Esophagus squamous epithelium (tissue), 5 donors: ENCODE measurements at regions not wholly inside any gene's neighbourhood (a gene's known extent, or its start where the extent isn't known, plus 50 kb on each side); places are given as distances from the start of the nearest gene placed in this dataset.
A peak's percentile ranks its signal among the peaks of the same experiment; 100 is the strongest.

Source experiments
- DNase-seq: peaks from one replicate; lab custom pipeline; 2025; lab: John Stamatoyannopoulos, UW
- H3K27ac ChIP-seq, 4 donors: fragments of 200-600 bp; sonication (generic); one replicate each; pipeline ENCODE4 v1.5.1; 2016 to 2019; ENCODE audit warnings: mild to moderate bottlenecking in 1 of 4
- H3K27me3 ChIP-seq, 4 donors: fragments of 200-600 bp; sonication (generic); 1 replicate in 3 of 4; 2 replicates in 1 of 4; pipeline versions ENCODE4 v1.5.1 to v1.6.0; 2017 to 2021; ENCODE audit warnings: antibody characterized with exemption in 1 of 4
- H3K36me3 ChIP-seq, 3 donors: fragments of 200-600 bp; sonication (generic); one replicate each; pipeline ENCODE4 v1.5.1; 2016 to 2019
- H3K4me1 ChIP-seq, 3 donors: fragments of 200-600 bp; sonication (generic); one replicate each; pipeline ENCODE4 v1.5.1; 2017 to 2019
- H3K4me3 ChIP-seq, 4 donors: fragments of 200-600 bp; sonication (generic); 1 replicate in 3 of 4; 2 replicates in 1 of 4; pipeline ENCODE4 v1.5.1; 2016 to 2019; ENCODE audit warnings: mild to moderate bottlenecking in 2 of 4, moderate library complexity in 1 of 4
- H3K9me3 ChIP-seq, 3 donors: fragments of 200-600 bp; sonication (generic); one replicate each; pipeline ENCODE4 v1.5.1; 2016 to 2019
- POLR2A ChIP-seq, 4 donors: fragments of 450-650 bp; IDR thresholded peaks; one replicate each; pipeline ENCODE4 v1.6.1; 2017; ENCODE audit warnings: antibody characterized with exemption in 4 of 4, mild to moderate bottlenecking in 4 of 4, moderate library complexity in 3 of 4
- WGBS, 2 donors: methylation state at CpG; one replicate each; pipeline ENCODE4 v1.1.5; 2018; 5-methylcytosine and 5-hydroxymethylcytosine counted together
- intact Hi-C: fragments of 100-400 bp; cut with DNase I; formaldehyde crosslinking; loops from one replicate; pipeline ENCODE4 v1.15.0; 2022
- TF ChIP-seq, protein P1 (sequence below), 6 experiments: fragments of 450-650 bp in 4 of 6; fragments of 200-600 bp in 2 of 6; sonication (generic) in 2 of 6; IDR thresholded peaks; one replicate each; pipeline ENCODE4 v1.5.1; 2016 to 2019; ENCODE audit warnings: antibody characterized with exemption in 6 of 6, mild to moderate bottlenecking in 4 of 6, moderate library complexity in 4 of 6
- donor health status: DM: yes; HTN: yes; CAD: no.

DNA sequence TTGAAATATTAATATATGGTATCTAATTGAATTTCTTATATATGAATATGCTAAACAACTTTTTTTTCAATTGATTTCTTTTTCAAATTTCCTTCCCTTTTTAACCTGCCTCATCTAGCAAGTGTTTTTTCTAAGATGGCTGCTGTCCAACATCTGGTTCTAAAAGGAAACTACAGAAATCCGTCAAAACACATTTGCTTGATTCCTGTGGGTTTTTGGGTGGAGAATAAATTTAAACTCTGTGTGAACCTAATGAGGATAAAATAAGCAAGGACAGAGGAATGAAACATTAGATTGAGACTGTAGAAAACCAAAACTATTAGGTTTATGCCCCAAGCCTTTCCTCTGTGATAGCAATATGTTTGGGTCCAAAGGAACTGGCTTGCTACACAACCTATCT is 75.5 kb upstream of the STARD3NL start:
- H3K9me3 ChIP-seq, result peaks cover 0 to 4% (median 0%) of the 10 kb centered on the region in 3 donors
- no peak overlapping the region for H3K4me3 ChIP-seq
- intact Hi-C loops, result no loop called here
- WGBS, 2 donors, result 6 to 10% methylated on average over 1 of the region's 1 CpG
- H3K4me1 ChIP-seq, result no peaks in the 10 kb centered on the region
- no peaks in the 10 kb centered on the region for H3K27me3 ChIP-seq
- no peaks in the 10 kb centered on the region for H3K36me3 ChIP-seq
- DNase-seq, result no peak
- no peak overlapping the region for H3K27ac ChIP-seq
- no peak for TF ChIP-seq POLR2A (IDR thresholded peaks at IDR 0.05)
- TF ChIP-seq, protein P1, sequence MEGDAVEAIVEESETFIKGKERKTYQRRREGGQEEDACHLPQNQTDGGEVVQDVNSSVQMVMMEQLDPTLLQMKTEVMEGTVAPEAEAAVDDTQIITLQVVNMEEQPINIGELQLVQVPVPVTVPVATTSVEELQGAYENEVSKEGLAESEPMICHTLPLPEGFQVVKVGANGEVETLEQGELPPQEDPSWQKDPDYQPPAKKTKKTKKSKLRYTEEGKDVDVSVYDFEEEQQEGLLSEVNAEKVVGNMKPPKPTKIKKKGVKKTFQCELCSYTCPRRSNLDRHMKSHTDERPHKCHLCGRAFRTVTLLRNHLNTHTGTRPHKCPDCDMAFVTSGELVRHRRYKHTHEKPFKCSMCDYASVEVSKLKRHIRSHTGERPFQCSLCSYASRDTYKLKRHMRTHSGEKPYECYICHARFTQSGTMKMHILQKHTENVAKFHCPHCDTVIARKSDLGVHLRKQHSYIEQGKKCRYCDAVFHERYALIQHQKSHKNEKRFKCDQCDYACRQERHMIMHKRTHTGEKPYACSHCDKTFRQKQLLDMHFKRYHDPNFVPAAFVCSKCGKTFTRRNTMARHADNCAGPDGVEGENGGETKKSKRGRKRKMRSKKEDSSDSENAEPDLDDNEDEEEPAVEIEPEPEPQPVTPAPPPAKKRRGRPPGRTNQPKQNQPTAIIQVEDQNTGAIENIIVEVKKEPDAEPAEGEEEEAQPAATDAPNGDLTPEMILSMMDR (IDR thresholded peaks at IDR 0.05), result no peak

DNA sequence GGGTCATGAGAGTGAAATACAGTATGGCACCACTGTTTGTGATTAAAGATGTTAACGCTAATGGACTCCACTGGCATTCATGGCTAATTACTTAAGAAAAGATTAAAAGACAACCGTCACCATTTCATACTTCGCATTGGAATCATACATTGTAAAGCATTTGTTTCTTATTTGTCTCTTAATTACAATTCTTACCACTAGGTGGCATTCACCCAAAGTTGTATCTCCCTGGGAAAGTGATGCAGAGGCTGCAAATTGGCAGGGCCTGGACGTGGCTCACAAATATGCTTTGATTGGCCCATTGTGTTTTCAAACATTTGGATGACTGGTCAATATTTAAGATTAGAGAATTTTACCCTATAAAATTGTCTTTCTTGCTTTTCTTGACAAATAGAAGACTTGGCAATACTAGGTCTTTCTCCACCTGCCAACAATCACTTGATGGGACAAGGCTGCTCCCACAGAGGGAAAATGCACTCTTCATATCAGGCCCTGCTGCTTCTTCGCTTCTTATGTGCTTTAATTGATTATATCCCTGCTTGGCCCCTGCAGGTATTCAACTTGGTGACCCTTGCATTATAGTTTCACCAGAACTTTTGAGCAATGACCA is 72.1 kb upstream of the STARD3NL start:
- TF ChIP-seq, protein P1 (IDR thresholded peaks at IDR 0.05), result peak; percentile 40 to 59 (median 46)
- no peak for TF ChIP-seq POLR2A (IDR thresholded peaks at IDR 0.05)
- Histone ChIP-seq H3K9me3 (no peaks in the 10 kb centered on the region), H3K4me1 (no peaks in the 10 kb centered on the region), H3K36me3 (no peaks in the 10 kb centered on the region), H3K27me3 (no peaks in the 10 kb centered on the region), H3K4me3 (no peak overlapping the region), H3K27ac (no peak overlapping the region)
- 11 to 19% methylated on average over 5 of the region's 5 CpGs for WGBS, 2 donors
- intact Hi-C loops, result loop anchor here (5.0 kb wide), 2 partner anchors 116 to 204 kb away; no protein-coding TSS in a partner anchor
- DNase-seq, result no peak

DNA sequence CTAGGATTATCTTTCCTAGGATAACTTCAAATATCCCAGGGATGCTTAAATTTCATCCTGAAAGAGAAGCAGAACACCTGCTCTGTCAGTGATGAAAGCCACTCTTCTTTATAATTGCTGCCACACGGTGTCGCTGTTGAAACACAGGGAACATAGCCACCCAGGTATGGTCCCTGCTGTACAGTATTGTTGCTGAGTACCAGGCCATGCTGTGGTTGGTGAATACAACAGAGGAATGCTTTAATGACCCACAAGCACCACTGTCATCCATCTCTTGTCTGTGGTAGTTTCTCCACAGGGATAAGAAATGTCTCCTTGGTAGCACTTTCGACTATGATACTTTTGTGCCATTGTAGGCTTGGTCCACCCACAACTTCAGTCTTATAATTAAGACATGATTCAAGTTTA is 70.6 kb upstream of the STARD3NL start:
- no peak for TF ChIP-seq POLR2A (IDR thresholded peaks at IDR 0.05)
- TF ChIP-seq, protein P1 (IDR thresholded peaks at IDR 0.05), result peak; percentile 27 to 81 (median 63)
- Histone ChIP-seq H3K4me3 (no peak overlapping the region), H3K27me3 (no peaks in the 10 kb centered on the region), H3K4me1 (no peaks in the 10 kb centered on the region), H3K9me3 (no peaks in the 10 kb centered on the region), H3K36me3 (no peaks in the 10 kb centered on the region), H3K27ac (no peak overlapping the region)
- DNase-seq, result no peak
- 23 to 31% methylated on average over 3 of the region's 3 CpGs for WGBS, 2 donors
- intact Hi-C loops, result loop anchor here (5.0 kb wide), 2 partner anchors 115 to 205 kb away; no protein-coding TSS in a partner anchor

DNA sequence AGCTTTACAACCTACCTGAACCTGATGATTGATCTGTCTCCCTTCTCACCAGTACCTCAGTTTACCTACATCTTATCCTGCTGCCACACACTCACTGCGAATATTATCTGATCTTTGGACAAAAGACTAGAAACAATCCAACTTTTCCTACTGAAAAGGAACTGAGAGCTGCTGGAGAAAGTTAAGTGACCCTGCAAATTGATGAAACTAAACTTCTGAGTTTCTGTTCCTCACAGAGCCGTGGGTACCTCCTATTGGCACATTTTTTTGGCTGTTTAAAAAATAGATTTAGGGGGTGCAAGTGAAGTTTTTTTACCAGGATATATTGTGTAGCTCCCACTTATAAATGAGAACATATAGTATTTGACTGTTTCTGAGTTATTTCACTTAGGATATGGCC is 66.0 kb upstream of the STARD3NL start:
- Histone ChIP-seq H3K4me3 (no peak overlapping the region), H3K36me3 (no peaks in the 10 kb centered on the region), H3K9me3 (no peaks in the 10 kb centered on the region), H3K27ac (no peak overlapping the region), H3K27me3 (peaks cover 0 to 6% (median 0%) of the 10 kb centered on the region in 4 donors), H3K4me1 (no peaks in the 10 kb centered on the region)
- TF ChIP-seq POLR2A (IDR thresholded peaks at IDR 0.05), result no peak
- TF ChIP-seq, protein P1 (IDR thresholded peaks at IDR 0.05), result no peak
- WGBS, 2 donors, result 65 to 69% methylated on average over 2 of the region's 2 CpGs
- intact Hi-C loops, result no loop called here
- DNase-seq, result no peak

DNA sequence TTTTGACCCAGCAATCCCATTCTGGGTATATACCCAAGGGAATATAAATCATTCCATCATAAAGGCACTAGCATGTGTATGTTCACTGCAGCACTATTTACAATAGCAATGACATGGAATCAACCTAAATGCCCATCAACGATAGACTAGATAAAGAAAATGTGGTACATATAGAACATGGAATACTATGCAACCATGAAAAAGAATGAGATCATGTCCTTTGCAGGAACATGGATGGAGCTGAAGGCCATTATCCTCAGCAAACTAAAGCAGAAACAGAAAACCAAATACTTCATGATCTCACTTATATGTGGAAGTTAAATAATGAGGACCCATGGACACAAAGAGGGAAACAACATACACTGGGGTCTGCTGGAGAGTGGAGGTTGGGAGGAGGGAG is 58.0 kb upstream of the STARD3NL start:
- DNase-seq, result no peak
- Histone ChIP-seq H3K27ac (no peak overlapping the region), H3K4me3 (no peak overlapping the region), H3K36me3 (no peaks in the 10 kb centered on the region), H3K9me3 (no peaks in the 10 kb centered on the region), H3K4me1 (no peaks in the 10 kb centered on the region), H3K27me3 (peaks cover 0 to 6% (median 0%) of the 10 kb centered on the region in 4 donors)
- no peak for TF ChIP-seq POLR2A (IDR thresholded peaks at IDR 0.05)
- TF ChIP-seq, protein P1 (IDR thresholded peaks at IDR 0.05), result no peak
- 75 to 100% methylated on average over 1 of the region's 1 CpG for WGBS, 2 donors
- intact Hi-C loops, result no loop called here
